ENCODE measurements at regions not wholly inside any gene's neighbourhood (a gene's known extent, or its start where the extent isn't known, plus 50 kb on each side); places are given as distances from the start of the nearest gene placed in this dataset.

- TF ChIP-seq EP300 (IDR thresholded peaks at IDR 0.05) (no peak), CTCF (IDR thresholded peaks at IDR 0.05) (no peak), POLR2A (IDR thresholded peaks at IDR 0.05) (no peak), POLR2AphosphoS5 (IDR thresholded peaks at IDR 0.05) (no peak)
Measured at GRCh38 chr4:111798840-111799239, 346.4 kb upstream of the FAM241A start.

Data from suprapubic skin (tissue), 4 donors.